Colonic mucosa (tissue), 4 donors: ENCODE measurements at regions not wholly inside any gene's neighbourhood (a gene's known extent, or its start where the extent isn't known, plus 50 kb on each side); places are given as distances from the start of the nearest gene placed in this dataset.
"Not testable (repeated sequence)": the region's sequence is repeated elsewhere in the genome, so short reads cannot be mapped to it uniquely, and the experiment has no call there.

ENCODE experiments used
- DNase-seq: peaks from one replicate; pipeline ENCODE4 v3.0.0-alpha.2; 2020
- H3K27ac ChIP-seq: fragments of 200-600 bp; one replicate; pipeline ENCODE4 v1.8.0; 2021
- H3K27me3 ChIP-seq: fragments of 200-600 bp; one replicate; pipeline ENCODE4 v1.8.0; 2021
- H3K36me3 ChIP-seq: fragments of 200-600 bp; one replicate; pipeline ENCODE4 v1.8.0; 2021
- H3K4me1 ChIP-seq: fragments of 200-600 bp; one replicate; pipeline ENCODE4 v1.8.0; 2021; ENCODE audit warnings: mild to moderate bottlenecking
- H3K4me3 ChIP-seq: fragments of 200-600 bp; one replicate; pipeline ENCODE4 v1.8.0; 2021
- H3K9ac ChIP-seq, 2 donors: one replicate each; pipeline ENCODE4 v1.7.0; 2013; ENCODE audit warnings: control low read depth in 2 of 2, low read depth in 2 of 2, low read length in 2 of 2
- H3K9me3 ChIP-seq: fragments of 200-600 bp; one replicate; pipeline ENCODE4 v1.8.0; 2021
- intact Hi-C: fragments of 100-400 bp; cut with DNase I; formaldehyde crosslinking; loops from one replicate; pipeline ENCODE4 v1.14.1; 2022
- TF ChIP-seq, protein P1 (sequence below): fragments of 200-600 bp; IDR thresholded peaks from one replicate; pipeline ENCODE4 v1.8.0; 2022; ENCODE audit warnings: antibody characterized with exemption, mild to moderate bottlenecking
- donor health status: healthy.
- donor health status: DM: no; HTN: no; CAD: no.
- donor health status: DM: no; HTN: no; CAD: no.

- Histone ChIP-seq H3K27ac (no peak overlapping the region), H3K27me3 (no peaks in the 10 kb centered on the region), H3K4me3 (no peak overlapping the region), H3K36me3 (no peaks in the 10 kb centered on the region), H3K9ac (no peak overlapping the region), H3K9me3 (no peaks in the 10 kb centered on the region), H3K4me1 (no peaks in the 10 kb centered on the region)
- TF ChIP-seq, protein P1, sequence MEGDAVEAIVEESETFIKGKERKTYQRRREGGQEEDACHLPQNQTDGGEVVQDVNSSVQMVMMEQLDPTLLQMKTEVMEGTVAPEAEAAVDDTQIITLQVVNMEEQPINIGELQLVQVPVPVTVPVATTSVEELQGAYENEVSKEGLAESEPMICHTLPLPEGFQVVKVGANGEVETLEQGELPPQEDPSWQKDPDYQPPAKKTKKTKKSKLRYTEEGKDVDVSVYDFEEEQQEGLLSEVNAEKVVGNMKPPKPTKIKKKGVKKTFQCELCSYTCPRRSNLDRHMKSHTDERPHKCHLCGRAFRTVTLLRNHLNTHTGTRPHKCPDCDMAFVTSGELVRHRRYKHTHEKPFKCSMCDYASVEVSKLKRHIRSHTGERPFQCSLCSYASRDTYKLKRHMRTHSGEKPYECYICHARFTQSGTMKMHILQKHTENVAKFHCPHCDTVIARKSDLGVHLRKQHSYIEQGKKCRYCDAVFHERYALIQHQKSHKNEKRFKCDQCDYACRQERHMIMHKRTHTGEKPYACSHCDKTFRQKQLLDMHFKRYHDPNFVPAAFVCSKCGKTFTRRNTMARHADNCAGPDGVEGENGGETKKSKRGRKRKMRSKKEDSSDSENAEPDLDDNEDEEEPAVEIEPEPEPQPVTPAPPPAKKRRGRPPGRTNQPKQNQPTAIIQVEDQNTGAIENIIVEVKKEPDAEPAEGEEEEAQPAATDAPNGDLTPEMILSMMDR, result no peak
- DNase-seq, result no peak
- intact Hi-C loops, result no loop called here
Observed at GRCh38 chr12:53870117-53870516, 68.5 kb upstream of the HOXC13 start.

DNA sequence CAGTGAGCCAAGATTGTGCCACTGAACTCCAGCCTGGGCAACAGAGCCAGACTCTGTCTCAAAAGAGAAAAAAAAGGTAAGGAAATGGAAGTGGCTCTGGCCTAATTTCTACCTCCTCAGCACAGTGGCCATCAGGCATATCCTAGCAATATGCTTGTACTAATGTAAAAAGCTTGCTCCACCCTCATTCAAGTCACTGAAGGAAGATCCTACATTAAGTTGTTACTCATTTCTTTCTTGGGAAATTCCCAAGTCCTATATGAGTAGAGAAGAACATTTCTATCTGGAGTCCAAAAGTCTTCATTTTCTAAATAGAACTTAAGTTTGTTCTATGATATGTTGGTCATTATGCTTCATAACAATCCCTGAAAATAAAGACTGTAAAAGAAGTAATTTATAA, 67.3 kb upstream of the HOXC13 start:
- Histone ChIP-seq H3K27me3 (no peaks in the 10 kb centered on the region), H3K4me3 (no peak overlapping the region), H3K9me3 (no peaks in the 10 kb centered on the region), H3K27ac (no peak overlapping the region), H3K9ac (no peak overlapping the region), H3K36me3 (no peaks in the 10 kb centered on the region), H3K4me1 (no peaks in the 10 kb centered on the region)
- DNase-seq, result no peak
- intact Hi-C loops, result no loop called here
- TF ChIP-seq, protein P1, result no peak

- no peak overlapping the region for H3K4me3 ChIP-seq
- H3K27ac ChIP-seq, result no peak overlapping the region
- no peaks in the 10 kb centered on the region for H3K36me3 ChIP-seq
- no peaks in the 10 kb centered on the region for H3K9me3 ChIP-seq
- no peaks in the 10 kb centered on the region for H3K4me1 ChIP-seq
- TF ChIP-seq, protein P1, result no peak
- no peak for DNase-seq
- H3K27me3 ChIP-seq, result no peaks in the 10 kb centered on the region
- intact Hi-C loops, result no loop called here
- H3K9ac ChIP-seq, result no peak overlapping the region
Observed at GRCh38 chr12:53872367-53872766, 66.3 kb upstream of the HOXC13 start.

DNA sequence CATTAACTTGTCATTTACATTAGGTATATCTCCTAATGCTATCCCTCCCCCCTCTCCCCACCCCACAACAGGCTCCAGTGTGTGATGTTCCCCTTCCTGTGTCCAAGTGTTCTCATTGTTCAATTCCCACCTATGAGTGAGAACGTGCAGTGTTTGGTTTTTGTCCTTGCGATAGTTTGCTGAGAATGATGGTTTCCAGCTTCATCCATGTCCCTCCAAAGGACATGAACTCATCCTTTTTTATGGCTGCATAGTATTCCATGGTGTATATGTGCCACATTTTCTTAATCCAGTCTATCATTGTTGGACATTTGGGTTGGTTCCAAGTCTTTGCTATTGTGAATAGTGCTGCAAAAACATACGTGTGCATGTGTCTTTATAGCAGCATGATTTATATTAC, 60.7 kb upstream of the HOXC13 start:
- H3K4me3 ChIP-seq, H3K9ac ChIP-seq, H3K27ac ChIP-seq, H3K36me3 ChIP-seq, H3K9me3 ChIP-seq, H3K27me3 ChIP-seq, DNase-seq, H3K4me1 ChIP-seq, intact Hi-C loops: not testable (repeated sequence)

GRCh38 chr12:53887006-53887405, 51.6 kb upstream of the HOXC13 start:
- TF ChIP-seq, protein P1, result no peak
- Histone ChIP-seq H3K9ac (no peak overlapping the region), H3K36me3 (no peaks in the 10 kb centered on the region), H3K4me3 (no peak overlapping the region), H3K4me1 (no peaks in the 10 kb centered on the region), H3K9me3 (no peaks in the 10 kb centered on the region), H3K27me3 (peaks cover 4% of the 10 kb centered on the region), H3K27ac (no peak overlapping the region)
- intact Hi-C loops, result no loop called here
- DNase-seq, result no peak

- no peaks in the 10 kb centered on the region for H3K27me3 ChIP-seq
- DNase-seq, result no peak
- H3K27ac ChIP-seq, result no peak overlapping the region
- H3K9me3 ChIP-seq, result no peaks in the 10 kb centered on the region
- no peaks in the 10 kb centered on the region for H3K36me3 ChIP-seq
- intact Hi-C loops, result no loop called here
- H3K4me3 ChIP-seq, result no peak overlapping the region
- no peak overlapping the region for H3K9ac ChIP-seq
- TF ChIP-seq, protein P1, result no peak
- no peaks in the 10 kb centered on the region for H3K4me1 ChIP-seq
Observed at GRCh38 chr12:53887881-53888280, 50.8 kb upstream of the HOXC13 start.
